ENCODE measurements at regions not wholly inside any gene's neighbourhood (a gene's known extent, or its start where the extent isn't known, plus 50 kb on each side); places are given as distances from the start of the nearest gene placed in this dataset.

- no peak for TF ChIP-seq CTCF (IDR thresholded peaks at IDR 0.05)
- TF ChIP-seq POLR2A (IDR thresholded peaks at IDR 0.05), result no peak
Observed at GRCh38 chr12:38411426-38411825, 94.9 kb downstream of the ALG10B start.
